Large intestine (tissue), 3 donors: ENCODE measurements at regions not wholly inside any gene's neighbourhood (a gene's known extent, or its start where the extent isn't known, plus 50 kb on each side); places are given as distances from the start of the nearest gene placed in this dataset.

Experiments
- DNase-seq, 2 donors: peaks; one replicate each; pipeline versions ENCODE4 v3.0.0 to v3.0.0-alpha.2; 2013
- H3K27ac ChIP-seq: one replicate; pipeline ENCODE4 v1.5.1; 2013; ENCODE audit warnings: low read length
- H3K27me3 ChIP-seq: 2 replicates; pipeline ENCODE4 v1.6.1; 2013; ENCODE audit warnings: low read length; ENCODE audit not compliant: control insufficient read depth, insufficient read depth
- H3K36me3 ChIP-seq: 2 replicates; pipeline ENCODE4 v1.6.1; 2013; ENCODE audit warnings: low read length; ENCODE audit not compliant: control insufficient read depth, insufficient read depth
- H3K4me1 ChIP-seq: one replicate; pipeline ENCODE4 v1.6.1; 2013; ENCODE audit warnings: low read length; ENCODE audit not compliant: control insufficient read depth, insufficient read depth
- H3K4me3 ChIP-seq: one replicate; pipeline ENCODE4 v1.5.1; 2013; ENCODE audit warnings: low read length
- H3K9me3 ChIP-seq: one replicate; pipeline ENCODE4 v1.6.1; 2013; ENCODE audit warnings: mild to moderate bottlenecking, low read depth, low read length, moderate library complexity; ENCODE audit not compliant: control insufficient read depth
- WGBS: methylation state at CpG from one replicate; pipeline ENCODE4 v1.1.5; 2013; ENCODE audit warnings: low lambda C conversion rate; ENCODE audit not compliant: insufficient coverage; 5-methylcytosine and 5-hydroxymethylcytosine counted together

GRCh38 chr11:71102251-71102995 lies 150.0 kb downstream of the SHANK2 start:
- Histone ChIP-seq H3K27me3 (no peaks in the 10 kb centered on the region), H3K4me3 (no peak overlapping the region), H3K4me1 (no peaks in the 10 kb centered on the region), H3K9me3 (no peaks in the 10 kb centered on the region), H3K36me3 (peaks cover 21% of the 10 kb centered on the region), H3K27ac (no peak overlapping the region)
- WGBS, result no CpG with 5 or more reads among the region's 14 CpGs
- no peak for DNase-seq

GRCh38 chr11:71101606-71102005 lies 150.8 kb downstream of the SHANK2 start:
- peaks cover 20% of the 10 kb centered on the region for H3K36me3 ChIP-seq
- WGBS, result no CpG with 5 or more reads among the region's 17 CpGs
- no peak for DNase-seq
- H3K4me1 ChIP-seq, result no peaks in the 10 kb centered on the region
- no peaks in the 10 kb centered on the region for H3K27me3 ChIP-seq
- H3K9me3 ChIP-seq, result no peaks in the 10 kb centered on the region
- H3K4me3 ChIP-seq, result no peak overlapping the region
- no peak overlapping the region for H3K27ac ChIP-seq

DNA sequence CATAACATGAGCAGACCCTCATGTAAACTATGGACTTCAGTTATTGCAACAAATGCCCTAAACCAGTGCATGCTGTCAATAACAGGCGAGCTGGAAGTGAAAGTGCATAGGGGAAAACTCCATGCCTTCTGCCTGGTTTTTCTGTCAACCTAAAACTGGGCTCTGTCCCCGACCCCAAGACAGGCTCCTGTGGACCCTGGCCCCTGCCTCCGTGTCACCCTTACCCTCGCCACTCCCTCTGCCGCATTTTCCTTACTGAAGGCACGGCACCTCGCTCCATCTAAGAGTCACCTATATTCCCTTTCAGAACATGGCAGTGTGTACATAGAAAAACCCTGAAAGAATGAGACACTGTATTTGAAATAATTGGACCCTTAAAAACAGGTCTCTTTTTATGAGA lies 151.3 kb downstream of the SHANK2 start:
- DNase-seq, result no peak
- Histone ChIP-seq H3K36me3 (peaks cover 20% of the 10 kb centered on the region), H3K4me1 (no peaks in the 10 kb centered on the region), H3K27me3 (no peaks in the 10 kb centered on the region), H3K27ac (no peak overlapping the region), H3K9me3 (no peaks in the 10 kb centered on the region), H3K4me3 (no peak overlapping the region)
- WGBS, result 80% methylated on average over 1 of the region's 7 CpGs

GRCh38 chr11:71098776-71099175 lies 153.6 kb downstream of the SHANK2 start:
- no peaks in the 10 kb centered on the region for H3K27me3 ChIP-seq
- WGBS, result no CpG with 5 or more reads among the region's 11 CpGs
- H3K36me3 ChIP-seq, result peaks cover 27% of the 10 kb centered on the region
- no peak overlapping the region for H3K4me3 ChIP-seq
- H3K27ac ChIP-seq, result no peak overlapping the region
- no peak for DNase-seq
- H3K9me3 ChIP-seq, result no peaks in the 10 kb centered on the region
- no peaks in the 10 kb centered on the region for H3K4me1 ChIP-seq

DNA sequence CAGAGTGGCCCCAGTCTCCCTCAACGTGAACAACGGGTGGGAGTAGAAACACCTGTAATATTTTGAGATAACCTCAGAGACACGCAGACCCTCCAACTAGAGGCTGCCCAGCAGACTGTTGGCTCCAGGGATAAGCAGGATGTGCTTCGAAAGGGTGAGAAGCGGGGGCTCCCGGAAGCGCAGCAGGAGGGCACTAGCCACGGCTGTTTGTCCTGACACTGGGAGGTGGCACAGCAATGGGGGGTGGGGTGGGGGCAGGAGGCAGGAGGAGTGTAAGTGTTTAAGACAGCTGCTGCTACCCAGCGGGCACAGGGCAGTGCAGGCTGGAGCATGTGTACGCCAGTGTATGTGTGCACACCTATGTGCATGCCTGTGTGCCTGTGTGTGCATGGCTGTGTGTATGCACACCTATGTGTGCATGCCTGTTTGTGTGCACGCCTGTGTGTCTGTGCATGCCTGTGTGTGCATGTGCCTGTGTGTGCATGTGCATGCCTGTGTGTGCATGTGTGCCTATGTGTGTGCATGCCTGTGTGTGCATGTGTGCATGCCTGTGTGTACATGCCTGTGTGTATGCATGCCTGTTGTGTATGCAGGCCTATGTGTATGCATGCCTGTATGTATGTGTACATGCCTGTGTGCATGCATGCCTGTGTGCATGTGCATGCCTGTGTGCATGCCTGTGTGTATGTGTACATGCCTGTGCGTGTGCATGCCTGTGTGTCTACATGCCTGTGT lies 154.7 kb downstream of the SHANK2 start:
- no peak overlapping the region for H3K27ac ChIP-seq
- no peaks in the 10 kb centered on the region for H3K27me3 ChIP-seq
- no CpG with 5 or more reads among the region's 12 CpGs for WGBS
- no peaks in the 10 kb centered on the region for H3K9me3 ChIP-seq
- peaks cover 28% of the 10 kb centered on the region for H3K36me3 ChIP-seq
- no peaks in the 10 kb centered on the region for H3K4me1 ChIP-seq
- no peak overlapping the region for H3K4me3 ChIP-seq
- DNase-seq, result no peak

GRCh38 chr11:71096751-71097388 lies 155.5 kb downstream of the SHANK2 start:
- no CpG with 5 or more reads among the region's 10 CpGs for WGBS
- H3K36me3 ChIP-seq, result peaks cover 34% of the 10 kb centered on the region

GRCh38 chr11:71095294-71095850 lies 157.0 kb downstream of the SHANK2 start:
- H3K4me3 ChIP-seq, result no peak overlapping the region

More at GRCh38 chr11:71096751-71097388, 155.5 kb downstream of the SHANK2 start:
- H3K27ac ChIP-seq, result no peak overlapping the region
- no peak overlapping the region for H3K4me3 ChIP-seq
- no peaks in the 10 kb centered on the region for H3K9me3 ChIP-seq
- no peaks in the 10 kb centered on the region for H3K27me3 ChIP-seq
- DNase-seq, result no peak
- no peaks in the 10 kb centered on the region for H3K4me1 ChIP-seq

GRCh38 chr11:71094296-71095077 lies 157.9 kb downstream of the SHANK2 start:
- H3K27ac ChIP-seq, result no peak overlapping the region
- no peaks in the 10 kb centered on the region for H3K9me3 ChIP-seq
- H3K4me3 ChIP-seq, result no peak overlapping the region
- 100% methylated on average over 2 of the region's 26 CpGs for WGBS
- no peaks in the 10 kb centered on the region for H3K4me1 ChIP-seq
- DNase-seq, result no peak
- no peaks in the 10 kb centered on the region for H3K27me3 ChIP-seq
- H3K36me3 ChIP-seq, result peaks cover 41% of the 10 kb centered on the region

More at GRCh38 chr11:71095294-71095850, 157.0 kb downstream of the SHANK2 start:
- Histone ChIP-seq H3K27ac (no peak overlapping the region), H3K4me1 (no peaks in the 10 kb centered on the region), H3K9me3 (no peaks in the 10 kb centered on the region), H3K36me3 (peaks cover 40% of the 10 kb centered on the region), H3K27me3 (no peaks in the 10 kb centered on the region)
- WGBS, result no CpG with 5 or more reads among the region's 9 CpGs
- no peak for DNase-seq

DNA sequence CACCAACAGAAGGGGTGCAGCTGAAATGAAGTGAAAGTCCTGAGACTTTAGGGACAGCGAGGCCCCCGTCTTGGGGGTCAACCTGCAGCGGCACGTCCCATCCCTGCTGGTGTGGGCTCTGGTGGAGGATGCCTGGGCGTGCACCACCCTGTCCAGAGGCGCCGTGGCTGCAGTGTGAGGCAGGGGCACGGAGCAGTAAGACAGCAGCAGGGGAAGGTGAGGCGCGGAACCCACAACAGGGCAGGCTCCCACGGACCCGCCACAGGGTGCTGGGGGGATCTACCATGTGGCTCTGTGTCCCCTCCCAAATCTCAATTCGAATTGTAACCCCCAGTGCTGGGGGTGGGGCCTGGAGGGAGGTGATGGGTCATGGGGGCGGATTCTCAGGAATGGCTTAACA lies 158.6 kb downstream of the SHANK2 start:
- Histone ChIP-seq H3K4me1 (no peaks in the 10 kb centered on the region), H3K9me3 (no peaks in the 10 kb centered on the region), H3K27ac (no peak overlapping the region), H3K4me3 (no peak overlapping the region), H3K36me3 (peaks cover 47% of the 10 kb centered on the region), H3K27me3 (no peaks in the 10 kb centered on the region)
- WGBS, result no CpG with 5 or more reads among the region's 14 CpGs
- no peak for DNase-seq
